B cell (primary cell): ENCODE measurements at regions not wholly inside any gene's neighbourhood (a gene's known extent, or its start where the extent isn't known, plus 50 kb on each side); places are given as distances from the start of the nearest gene placed in this dataset.
"Not testable (repeated sequence)": the region's sequence is repeated elsewhere in the genome, so short reads cannot be mapped to it uniquely, and the experiment has no call there.

Source experiments
- EZH2 ChIP-seq: IDR thresholded peaks from 2 replicates; pipeline ENCODE4 v1.6.1; 2012; ENCODE audit warnings: borderline replicate concordance, low read depth, mild to moderate bottlenecking, moderate library complexity, low read length; ENCODE audit not compliant: insufficient read depth, poor library complexity, severe bottlenecking
- TF ChIP-seq, protein P1 (sequence below): fragments of 200-600 bp; IDR thresholded peaks from one replicate; pipeline ENCODE4 v1.8.0; 2022; ENCODE audit warnings: antibody characterized with exemption, mild to moderate bottlenecking

DNA sequence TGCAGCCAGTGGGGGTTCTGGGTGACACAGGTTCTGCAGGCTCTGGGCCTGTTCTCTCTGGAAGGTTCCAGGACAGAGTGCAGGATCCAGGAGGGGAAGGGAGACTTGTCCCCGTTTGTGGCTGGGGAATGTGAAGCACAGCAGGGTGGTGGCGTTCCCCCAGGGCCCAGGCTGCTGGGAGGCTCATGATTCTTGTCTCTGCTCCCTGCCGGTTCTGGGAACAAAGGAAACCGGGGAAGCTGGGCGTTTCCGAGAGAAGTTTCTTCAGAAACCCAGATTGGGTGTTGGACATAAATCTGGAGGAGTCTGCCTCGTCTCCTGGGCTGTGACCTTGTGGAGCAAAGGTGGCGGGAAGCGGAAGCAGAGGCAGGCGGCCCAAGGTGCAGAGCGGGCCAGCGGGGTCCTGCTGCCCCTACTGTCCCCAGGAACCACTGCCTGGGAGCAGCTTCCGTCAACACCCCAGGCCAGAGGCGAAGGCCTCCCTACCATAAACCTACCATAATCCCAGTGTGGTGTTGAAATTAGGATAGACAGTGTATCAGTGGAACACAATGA is 4487.2 kb upstream of the TPTE start:
- TF ChIP-seq, protein P1, sequence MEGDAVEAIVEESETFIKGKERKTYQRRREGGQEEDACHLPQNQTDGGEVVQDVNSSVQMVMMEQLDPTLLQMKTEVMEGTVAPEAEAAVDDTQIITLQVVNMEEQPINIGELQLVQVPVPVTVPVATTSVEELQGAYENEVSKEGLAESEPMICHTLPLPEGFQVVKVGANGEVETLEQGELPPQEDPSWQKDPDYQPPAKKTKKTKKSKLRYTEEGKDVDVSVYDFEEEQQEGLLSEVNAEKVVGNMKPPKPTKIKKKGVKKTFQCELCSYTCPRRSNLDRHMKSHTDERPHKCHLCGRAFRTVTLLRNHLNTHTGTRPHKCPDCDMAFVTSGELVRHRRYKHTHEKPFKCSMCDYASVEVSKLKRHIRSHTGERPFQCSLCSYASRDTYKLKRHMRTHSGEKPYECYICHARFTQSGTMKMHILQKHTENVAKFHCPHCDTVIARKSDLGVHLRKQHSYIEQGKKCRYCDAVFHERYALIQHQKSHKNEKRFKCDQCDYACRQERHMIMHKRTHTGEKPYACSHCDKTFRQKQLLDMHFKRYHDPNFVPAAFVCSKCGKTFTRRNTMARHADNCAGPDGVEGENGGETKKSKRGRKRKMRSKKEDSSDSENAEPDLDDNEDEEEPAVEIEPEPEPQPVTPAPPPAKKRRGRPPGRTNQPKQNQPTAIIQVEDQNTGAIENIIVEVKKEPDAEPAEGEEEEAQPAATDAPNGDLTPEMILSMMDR = not testable (repeated sequence)
- not testable (repeated sequence) for TF ChIP-seq EZH2
